Colonic mucosa (tissue), 4 donors: ENCODE measurements at regions not wholly inside any gene's neighbourhood (a gene's known extent, or its start where the extent isn't known, plus 50 kb on each side); places are given as distances from the start of the nearest gene placed in this dataset.
A peak's percentile ranks its signal among the peaks of the same experiment; 100 is the strongest.

Experiments used
- DNase-seq: peaks from one replicate; pipeline ENCODE4 v3.0.0-alpha.2; 2020
- H3K27ac ChIP-seq: fragments of 200-600 bp; one replicate; pipeline ENCODE4 v1.8.0; 2021
- H3K27me3 ChIP-seq: fragments of 200-600 bp; one replicate; pipeline ENCODE4 v1.8.0; 2021
- H3K36me3 ChIP-seq: fragments of 200-600 bp; one replicate; pipeline ENCODE4 v1.8.0; 2021
- H3K4me1 ChIP-seq: fragments of 200-600 bp; one replicate; pipeline ENCODE4 v1.8.0; 2021; ENCODE audit warnings: mild to moderate bottlenecking
- H3K4me3 ChIP-seq: fragments of 200-600 bp; one replicate; pipeline ENCODE4 v1.8.0; 2021
- H3K9ac ChIP-seq, 2 donors: one replicate each; pipeline ENCODE4 v1.7.0; 2013; ENCODE audit warnings: control low read depth in 2 of 2, low read depth in 2 of 2, low read length in 2 of 2
- H3K9me3 ChIP-seq: fragments of 200-600 bp; one replicate; pipeline ENCODE4 v1.8.0; 2021
- CTCF ChIP-seq: fragments of 200-600 bp; IDR thresholded peaks from one replicate; pipeline ENCODE4 v1.8.0; 2022; ENCODE audit warnings: antibody characterized with exemption, mild to moderate bottlenecking
- intact Hi-C: fragments of 100-400 bp; cut with DNase I; formaldehyde crosslinking; loops from one replicate; pipeline ENCODE4 v1.14.1; 2022
- donor health status: healthy.
- donor health status: DM: no; HTN: no; CAD: no.
- donor health status: DM: no; HTN: no; CAD: no.

- no peak overlapping the region for H3K9ac ChIP-seq
- H3K4me1 ChIP-seq: no peaks in the 10 kb centered on the region
- H3K27ac ChIP-seq: no peak overlapping the region
- H3K36me3 ChIP-seq: no peaks in the 10 kb centered on the region
- no peak for TF ChIP-seq CTCF
- H3K4me3 ChIP-seq: no peak overlapping the region
- no peak for DNase-seq
- no peaks in the 10 kb centered on the region for H3K27me3 ChIP-seq
- intact Hi-C loops: no loop called here
- no peaks in the 10 kb centered on the region for H3K9me3 ChIP-seq
Measured at GRCh38 chr7:17071866-17072265, 190.1 kb upstream of the AGR3 start.

GRCh38 chr7:17075601-17076255 is 193.9 kb upstream of the AGR3 start:
- no peaks in the 10 kb centered on the region for H3K36me3 ChIP-seq
- no peak for TF ChIP-seq CTCF
- H3K4me3 ChIP-seq: no peak overlapping the region
- intact Hi-C loops: no loop called here
- DNase-seq: no peak
- no peak overlapping the region for H3K9ac ChIP-seq
- H3K27me3 ChIP-seq: no peaks in the 10 kb centered on the region
- H3K27ac ChIP-seq: no peak overlapping the region
- H3K4me1 ChIP-seq: no peaks in the 10 kb centered on the region
- H3K9me3 ChIP-seq: no peaks in the 10 kb centered on the region

GRCh38 chr7:17078298-17078697 is 196.5 kb upstream of the AGR3 start:
- no peak for TF ChIP-seq CTCF
- DNase-seq: no peak
- intact Hi-C loops: no loop called here
- Histone ChIP-seq H3K4me1 (no peaks in the 10 kb centered on the region), H3K27me3 (no peaks in the 10 kb centered on the region), H3K9ac (no peak overlapping the region), H3K9me3 (no peaks in the 10 kb centered on the region), H3K4me3 (no peak overlapping the region), H3K36me3 (no peaks in the 10 kb centered on the region), H3K27ac (no peak overlapping the region)

- no peaks in the 10 kb centered on the region for H3K4me1 ChIP-seq
- no peak for DNase-seq
- H3K9ac ChIP-seq: no peak overlapping the region
- TF ChIP-seq CTCF: no peak
- no peaks in the 10 kb centered on the region for H3K36me3 ChIP-seq
- intact Hi-C loops: no loop called here
- peak overlapping the region; percentile 38 for H3K27ac ChIP-seq
- H3K4me3 ChIP-seq: no peak overlapping the region
- no peaks in the 10 kb centered on the region for H3K27me3 ChIP-seq
- H3K9me3 ChIP-seq: no peaks in the 10 kb centered on the region
Measured at GRCh38 chr7:17083392-17084165, 201.8 kb upstream of the AGR3 start.

- H3K27me3 ChIP-seq: no peaks in the 10 kb centered on the region
- H3K36me3 ChIP-seq: no peaks in the 10 kb centered on the region
- DNase-seq: no peak
- no peak overlapping the region for H3K9ac ChIP-seq
- TF ChIP-seq CTCF: no peak
- intact Hi-C loops: no loop called here
- peak overlapping the region; percentile 38 for H3K27ac ChIP-seq
- H3K4me3 ChIP-seq: no peak overlapping the region
- no peaks in the 10 kb centered on the region for H3K4me1 ChIP-seq
- H3K9me3 ChIP-seq: no peaks in the 10 kb centered on the region
Measured at GRCh38 chr7:17084166-17084475, 202.3 kb upstream of the AGR3 start.
